22Rv1 (cell line): ENCODE measurements at regions not wholly inside any gene's neighbourhood (a gene's known extent, or its start where the extent isn't known, plus 50 kb on each side); places are given as distances from the start of the nearest gene placed in this dataset.
"Not testable (repeated sequence)": the region's sequence is repeated elsewhere in the genome, so short reads cannot be mapped to it uniquely, and the experiment has no call there.

ENCODE experiments used
- H3K27ac ChIP-seq: fragments of 450-650 bp; 2 replicates; pipeline ENCODE4 v1.5.1; 2017
- CTCF ChIP-seq: fragments of 450-650 bp; IDR thresholded peaks from 2 replicates; pipeline ENCODE4 v1.5.1; 2017; ENCODE audit warnings: mild to moderate bottlenecking
- ZFX ChIP-seq: fragments of 450-650 bp; IDR thresholded peaks from 2 replicates; pipeline ENCODE4 v1.6.1; 2017; ENCODE audit warnings: antibody characterized with exemption, borderline replicate concordance

GRCh38 chr18:70582981-70583380 is 294.1 kb downstream of the SOCS6 start:
- no peak for TF ChIP-seq ZFX
- no peak for TF ChIP-seq CTCF
- no peak overlapping the region for H3K27ac ChIP-seq

- TF ChIP-seq CTCF, result peak; percentile 58
- TF ChIP-seq ZFX, result no peak
- no peak overlapping the region for H3K27ac ChIP-seq
Observed at GRCh38 chr18:70578480-70578879, 289.6 kb downstream of the SOCS6 start.

- H3K27ac ChIP-seq, result no peak overlapping the region
- no peak for TF ChIP-seq ZFX
Observed at GRCh38 chr18:70577023-70577420, 288.2 kb downstream of the SOCS6 start.

- TF ChIP-seq ZFX, result no peak
- no peak for TF ChIP-seq CTCF
- no peak overlapping the region for H3K27ac ChIP-seq
Observed at GRCh38 chr18:70576276-70577022, 287.6 kb downstream of the SOCS6 start.

GRCh38 chr18:70574951-70575350 is 286.1 kb downstream of the SOCS6 start:
- not testable (repeated sequence) for H3K27ac ChIP-seq

GRCh38 chr18:70569647-70570046 is 280.8 kb downstream of the SOCS6 start:
- not testable (repeated sequence) for H3K27ac ChIP-seq

GRCh38 chr18:70559446-70559845 is 270.6 kb downstream of the SOCS6 start:
- no peak for TF ChIP-seq CTCF
- TF ChIP-seq ZFX, result no peak
- H3K27ac ChIP-seq, result no peak overlapping the region

GRCh38 chr18:70558371-70558770 is 269.5 kb downstream of the SOCS6 start:
- no peak overlapping the region for H3K27ac ChIP-seq
- TF ChIP-seq ZFX (no peak), CTCF (no peak)

- no peak overlapping the region for H3K27ac ChIP-seq
Observed at GRCh38 chr18:70554854-70555445, 266.1 kb downstream of the SOCS6 start.

More at GRCh38 chr18:70554854-70555445, 266.1 kb downstream of the SOCS6 start:
- TF ChIP-seq CTCF (no peak), ZFX (no peak)
